Lower leg skin (tissue), 4 donors: ENCODE measurements at regions not wholly inside any gene's neighbourhood (a gene's known extent, or its start where the extent isn't known, plus 50 kb on each side); places are given as distances from the start of the nearest gene placed in this dataset.

Source experiments
- DNase-seq, 2 donors: peaks; one replicate each; pipeline ENCODE4 v3.0.0-alpha.2; 2019; ENCODE audit warnings: low spot score in 2 of 2
- H3K4me3 ChIP-seq: fragments of 200-600 bp; sonication (generic); 2 replicates; pipeline ENCODE4 v1.5.1; 2017; ENCODE audit warnings: mild to moderate bottlenecking, low read depth; ENCODE audit not compliant: poor library complexity, severe bottlenecking
- CTCF ChIP-seq, 3 donors: fragments of 450-650 bp; IDR thresholded peaks; one replicate each; pipeline ENCODE4 v1.5.1; 2016; ENCODE audit warnings: antibody characterized with exemption in 3 of 3, mild to moderate bottlenecking in 3 of 3, moderate library complexity in 2 of 3
- POLR2A ChIP-seq, 2 donors: fragments of 450-650 bp; IDR thresholded peaks; one replicate each; pipeline ENCODE4 v1.6.1; 2016 to 2017; ENCODE audit warnings: antibody characterized with exemption in 2 of 2, mild to moderate bottlenecking in 1 of 2, moderate library complexity in 1 of 2
- WGBS, 2 donors: methylation state at CpG; one replicate each; pipeline ENCODE4 v1.1.5; 2018; 5-methylcytosine and 5-hydroxymethylcytosine counted together
- intact Hi-C: fragments of 100-400 bp; cut with DNase I; formaldehyde crosslinking; loops from one replicate; pipeline ENCODE4 v1.15.0; 2023; ENCODE audit warnings: low total_unique reads

DNA sequence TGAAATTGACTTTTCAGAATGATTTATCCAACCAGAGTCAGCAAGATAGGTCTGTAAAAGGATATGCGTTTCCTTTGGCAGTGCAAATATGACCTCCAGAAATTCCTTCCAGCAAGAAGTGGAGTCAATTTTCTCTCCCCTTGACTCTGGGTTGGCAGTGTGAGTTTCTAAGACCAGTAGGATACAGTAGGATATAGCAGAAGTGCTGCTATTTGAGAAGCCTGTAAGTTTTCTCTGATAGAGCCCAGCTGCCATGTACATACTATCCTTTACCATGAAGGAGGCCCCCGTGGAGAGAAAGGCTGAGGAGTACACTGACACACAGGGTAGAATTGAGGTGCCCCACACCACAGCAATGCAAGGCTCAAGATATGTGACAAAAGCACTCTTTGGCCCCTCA lies 409.1 kb upstream of the PDZRN3 start:
- 83 to 91% methylated on average over 2 of the region's 2 CpGs for WGBS, 2 donors
- H3K4me3 ChIP-seq, result no peak overlapping the region
- no peak for TF ChIP-seq CTCF (IDR thresholded peaks at IDR 0.05)
- TF ChIP-seq POLR2A (IDR thresholded peaks at IDR 0.05), result no peak
- intact Hi-C loops, result no loop called here
- no peak for DNase-seq

DNA sequence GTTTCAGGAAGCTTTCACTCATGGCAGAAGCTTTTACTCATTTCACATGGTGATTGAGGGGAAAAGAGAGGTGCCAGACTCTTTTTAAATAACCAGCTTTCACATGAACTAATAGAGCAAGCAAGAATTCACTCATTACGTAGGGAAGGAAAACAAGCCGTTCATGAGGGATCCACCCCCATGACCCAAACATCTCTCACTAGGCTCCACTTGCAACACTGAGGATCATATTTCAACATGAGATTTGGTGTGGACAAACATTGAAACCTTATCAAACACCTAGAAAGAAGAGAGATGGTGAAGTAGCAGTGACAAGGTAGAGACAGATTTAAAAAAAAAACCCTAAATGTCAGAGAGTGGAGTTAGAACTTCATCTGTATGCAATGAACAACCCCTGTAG lies 408.6 kb upstream of the PDZRN3 start:
- TF ChIP-seq CTCF (IDR thresholded peaks at IDR 0.05) (no peak), POLR2A (IDR thresholded peaks at IDR 0.05) (no peak)
- no peak for DNase-seq
- 47 to 73% methylated on average over 2 of the region's 2 CpGs for WGBS, 2 donors
- no peak overlapping the region for H3K4me3 ChIP-seq
- intact Hi-C loops, result no loop called here

- WGBS, 2 donors, result 88 to 89% methylated on average over 7 of the region's 7 CpGs
- TF ChIP-seq CTCF (IDR thresholded peaks at IDR 0.05), result no peak
- no peak for TF ChIP-seq POLR2A (IDR thresholded peaks at IDR 0.05)
- no peak for DNase-seq
- H3K4me3 ChIP-seq, result no peak overlapping the region
- intact Hi-C loops, result no loop called here
Observed at GRCh38 chr3:74027121-74027520, 402.4 kb upstream of the PDZRN3 start.

- 99 to 100% methylated on average over 2 of the region's 2 CpGs for WGBS, 2 donors
Observed at GRCh38 chr3:74023395-74023794, 398.7 kb upstream of the PDZRN3 start.

DNA sequence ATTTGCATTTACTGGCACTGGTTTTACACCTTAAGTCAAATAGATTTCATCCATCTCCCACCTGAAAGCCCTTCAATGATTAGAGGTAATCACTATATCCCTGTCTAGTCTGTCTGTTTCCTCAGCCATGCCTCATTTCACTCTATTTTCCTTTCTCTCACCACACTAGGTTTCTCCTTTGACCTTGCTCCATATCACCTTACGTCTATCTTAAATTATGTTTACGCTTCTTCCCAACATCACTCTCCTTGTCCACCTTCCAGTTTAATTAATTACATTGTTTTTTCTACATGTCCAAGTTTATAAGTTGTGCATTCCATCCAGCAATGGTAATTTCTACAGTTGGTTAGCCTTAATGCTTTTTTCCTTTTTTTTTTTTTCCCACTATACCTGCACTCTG lies 396.7 kb upstream of the PDZRN3 start:
- no peak for DNase-seq
- no peak overlapping the region for H3K4me3 ChIP-seq
- 90 to 96% methylated on average over 2 of the region's 2 CpGs for WGBS, 2 donors
- TF ChIP-seq CTCF (IDR thresholded peaks at IDR 0.05), result no peak
- TF ChIP-seq POLR2A (IDR thresholded peaks at IDR 0.05), result no peak
- intact Hi-C loops, result no loop called here

More at GRCh38 chr3:74023395-74023794, 398.7 kb upstream of the PDZRN3 start:
- no peak for TF ChIP-seq POLR2A (IDR thresholded peaks at IDR 0.05)
- TF ChIP-seq CTCF (IDR thresholded peaks at IDR 0.05), result no peak
- H3K4me3 ChIP-seq, result no peak overlapping the region
- intact Hi-C loops, result no loop called here
- no peak for DNase-seq
